ENCODE measurements at regions not wholly inside any gene's neighbourhood (a gene's known extent, or its start where the extent isn't known, plus 50 kb on each side); places are given as distances from the start of the nearest gene placed in this dataset.

DNA sequence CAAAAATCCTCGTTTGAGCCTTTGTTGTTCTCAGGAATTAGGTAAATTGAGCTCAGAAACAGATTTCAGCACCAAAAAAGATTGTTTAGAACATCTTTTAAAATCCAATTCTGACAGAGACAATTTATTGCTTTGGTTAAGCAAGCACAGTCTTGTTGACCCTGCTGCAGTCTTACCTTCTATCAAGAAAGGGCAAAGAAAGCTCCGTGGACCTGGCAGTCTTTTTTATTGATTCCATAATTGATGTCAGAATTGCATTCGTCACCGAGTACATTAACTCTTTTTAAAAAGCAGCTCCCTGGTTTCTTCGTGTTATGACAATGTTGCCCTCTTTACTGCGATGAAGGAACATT is 334.8 kb downstream of the FGFR2 start:
- Histone ChIP-seq H3K27me3 (ENCODE audit: insufficient read depth, low read depth, low read length) (no peaks in the 10 kb centered on the region), H3K27ac (ENCODE audit: low read length) (no peak overlapping the region), H3K4me3 (ENCODE audit: low read length) (no peak overlapping the region), H3K36me3 (ENCODE audit: insufficient read depth, low read length) (no peaks in the 10 kb centered on the region), H3K9me3 (ENCODE audit: low read length) (no peaks in the 10 kb centered on the region), H2AFZ (ENCODE audit: low read depth, low read length) (no peak overlapping the region), H3K9me2 (ENCODE audit: insufficient read depth, low read length) (no peaks in the 10 kb centered on the region), H3F3A (ENCODE audit: insufficient read depth, low read length, poor library complexity, severe bottlenecking) (no peaks in the 10 kb centered on the region), H3K79me2 (replicated peaks; ENCODE audit: insufficient read depth, low read length) (no peaks in the 10 kb centered on the region), H4K20me1 (ENCODE audit: insufficient read depth) (no peaks in the 10 kb centered on the region), H3K9ac (ENCODE audit: low read length) (no peak overlapping the region), H3K4me2 (ENCODE audit: low read length) (no peak overlapping the region)
- TF ChIP-seq POLR2AphosphoS5 (IDR thresholded peaks at IDR 0.05) (no peak), TAF1 (IDR thresholded peaks at IDR 0.05; ENCODE audit: low read depth) (no peak), RAD21 (conservative IDR thresholded peaks at IDR 0.05) (no peak), MXI1 (conservative IDR thresholded peaks at IDR 0.05; ENCODE audit: poor library complexity, severe bottlenecking) (no peak), EP300 (conservative IDR thresholded peaks at IDR 0.05; ENCODE audit: poor library complexity, severe bottlenecking) (no peak), SMC3 (conservative IDR thresholded peaks at IDR 0.05; ENCODE audit: poor library complexity) (no peak), EZH2 (IDR thresholded peaks at IDR 0.05; ENCODE audit: borderline replicate concordance, insufficient read depth, low read length, poor library complexity, severe bottlenecking) (no peak)
- TF ChIP-seq, protein P1, sequence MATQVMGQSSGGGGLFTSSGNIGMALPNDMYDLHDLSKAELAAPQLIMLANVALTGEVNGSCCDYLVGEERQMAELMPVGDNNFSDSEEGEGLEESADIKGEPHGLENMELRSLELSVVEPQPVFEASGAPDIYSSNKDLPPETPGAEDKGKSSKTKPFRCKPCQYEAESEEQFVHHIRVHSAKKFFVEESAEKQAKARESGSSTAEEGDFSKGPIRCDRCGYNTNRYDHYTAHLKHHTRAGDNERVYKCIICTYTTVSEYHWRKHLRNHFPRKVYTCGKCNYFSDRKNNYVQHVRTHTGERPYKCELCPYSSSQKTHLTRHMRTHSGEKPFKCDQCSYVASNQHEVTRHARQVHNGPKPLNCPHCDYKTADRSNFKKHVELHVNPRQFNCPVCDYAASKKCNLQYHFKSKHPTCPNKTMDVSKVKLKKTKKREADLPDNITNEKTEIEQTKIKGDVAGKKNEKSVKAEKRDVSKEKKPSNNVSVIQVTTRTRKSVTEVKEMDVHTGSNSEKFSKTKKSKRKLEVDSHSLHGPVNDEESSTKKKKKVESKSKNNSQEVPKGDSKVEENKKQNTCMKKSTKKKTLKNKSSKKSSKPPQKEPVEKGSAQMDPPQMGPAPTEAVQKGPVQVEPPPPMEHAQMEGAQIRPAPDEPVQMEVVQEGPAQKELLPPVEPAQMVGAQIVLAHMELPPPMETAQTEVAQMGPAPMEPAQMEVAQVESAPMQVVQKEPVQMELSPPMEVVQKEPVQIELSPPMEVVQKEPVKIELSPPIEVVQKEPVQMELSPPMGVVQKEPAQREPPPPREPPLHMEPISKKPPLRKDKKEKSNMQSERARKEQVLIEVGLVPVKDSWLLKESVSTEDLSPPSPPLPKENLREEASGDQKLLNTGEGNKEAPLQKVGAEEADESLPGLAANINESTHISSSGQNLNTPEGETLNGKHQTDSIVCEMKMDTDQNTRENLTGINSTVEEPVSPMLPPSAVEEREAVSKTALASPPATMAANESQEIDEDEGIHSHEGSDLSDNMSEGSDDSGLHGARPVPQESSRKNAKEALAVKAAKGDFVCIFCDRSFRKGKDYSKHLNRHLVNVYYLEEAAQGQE (IDR thresholded peaks at IDR 0.05; ENCODE audit: borderline replicate concordance), result no peak
- TF ChIP-seq, protein P2, sequence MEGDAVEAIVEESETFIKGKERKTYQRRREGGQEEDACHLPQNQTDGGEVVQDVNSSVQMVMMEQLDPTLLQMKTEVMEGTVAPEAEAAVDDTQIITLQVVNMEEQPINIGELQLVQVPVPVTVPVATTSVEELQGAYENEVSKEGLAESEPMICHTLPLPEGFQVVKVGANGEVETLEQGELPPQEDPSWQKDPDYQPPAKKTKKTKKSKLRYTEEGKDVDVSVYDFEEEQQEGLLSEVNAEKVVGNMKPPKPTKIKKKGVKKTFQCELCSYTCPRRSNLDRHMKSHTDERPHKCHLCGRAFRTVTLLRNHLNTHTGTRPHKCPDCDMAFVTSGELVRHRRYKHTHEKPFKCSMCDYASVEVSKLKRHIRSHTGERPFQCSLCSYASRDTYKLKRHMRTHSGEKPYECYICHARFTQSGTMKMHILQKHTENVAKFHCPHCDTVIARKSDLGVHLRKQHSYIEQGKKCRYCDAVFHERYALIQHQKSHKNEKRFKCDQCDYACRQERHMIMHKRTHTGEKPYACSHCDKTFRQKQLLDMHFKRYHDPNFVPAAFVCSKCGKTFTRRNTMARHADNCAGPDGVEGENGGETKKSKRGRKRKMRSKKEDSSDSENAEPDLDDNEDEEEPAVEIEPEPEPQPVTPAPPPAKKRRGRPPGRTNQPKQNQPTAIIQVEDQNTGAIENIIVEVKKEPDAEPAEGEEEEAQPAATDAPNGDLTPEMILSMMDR (IDR thresholded peaks at IDR 0.05; ENCODE audit: poor library complexity, severe bottlenecking), result no peak

DNA sequence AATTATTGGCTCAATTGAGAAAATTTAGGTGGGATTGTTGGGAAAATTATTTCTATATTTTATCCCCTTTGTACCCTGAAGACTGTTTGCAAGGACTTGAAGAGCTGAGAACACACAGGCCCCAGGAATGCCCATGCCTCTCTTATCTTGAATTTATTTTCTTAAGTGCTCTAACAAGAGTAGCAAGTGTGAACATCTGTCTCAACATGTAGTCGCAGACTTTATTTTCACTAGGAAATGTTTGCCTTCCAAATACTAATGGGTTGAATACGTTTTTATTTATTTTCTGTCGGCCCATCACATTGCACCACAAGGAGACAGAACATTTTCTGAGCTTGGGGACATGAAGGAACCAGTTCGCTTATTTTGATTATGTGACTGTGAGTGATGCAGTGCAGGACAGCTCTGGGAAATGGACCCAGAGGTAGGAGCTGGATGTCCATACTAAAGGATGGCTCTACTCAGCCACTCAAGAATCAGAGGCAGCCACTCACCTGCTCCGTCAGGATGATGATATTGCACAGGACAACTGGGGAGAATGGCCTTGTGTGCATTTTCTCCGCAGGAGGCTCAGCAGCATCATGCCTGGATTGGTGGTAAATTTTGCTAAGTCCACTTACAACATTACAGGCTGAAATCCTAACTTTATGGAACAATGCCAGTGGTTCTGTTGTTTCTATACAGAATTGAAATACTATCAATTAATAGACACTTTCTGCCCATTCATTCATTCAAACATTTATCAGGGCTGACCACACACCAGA is 332.7 kb downstream of the FGFR2 start:
- H3K9me3 ChIP-seq (ENCODE audit: low read length), result no peaks in the 10 kb centered on the region
- H3K79me2 ChIP-seq (replicated peaks; ENCODE audit: insufficient read depth, low read length), result no peaks in the 10 kb centered on the region
- no peak overlapping the region for H3K9ac ChIP-seq (ENCODE audit: low read length)
- H3K9me2 ChIP-seq (ENCODE audit: insufficient read depth, low read length), result no peaks in the 10 kb centered on the region
- H3K4me3 ChIP-seq (ENCODE audit: low read length), result no peak overlapping the region
- H4K20me1 ChIP-seq (ENCODE audit: insufficient read depth), result no peaks in the 10 kb centered on the region
- H3K36me3 ChIP-seq (ENCODE audit: insufficient read depth, low read length), result no peaks in the 10 kb centered on the region
- H3F3A ChIP-seq (ENCODE audit: insufficient read depth, low read length, poor library complexity, severe bottlenecking), result no peaks in the 10 kb centered on the region
- TF ChIP-seq EZH2 (IDR thresholded peaks at IDR 0.05; ENCODE audit: borderline replicate concordance, insufficient read depth, low read length, poor library complexity, severe bottlenecking) (no peak), POLR2AphosphoS5 (IDR thresholded peaks at IDR 0.05) (no peak), EP300 (conservative IDR thresholded peaks at IDR 0.05; ENCODE audit: poor library complexity, severe bottlenecking) (no peak), RAD21 (conservative IDR thresholded peaks at IDR 0.05) (no peak), MXI1 (conservative IDR thresholded peaks at IDR 0.05; ENCODE audit: poor library complexity, severe bottlenecking) (no peak), SMC3 (conservative IDR thresholded peaks at IDR 0.05; ENCODE audit: poor library complexity) (no peak), TAF1 (IDR thresholded peaks at IDR 0.05; ENCODE audit: low read depth) (no peak)
- TF ChIP-seq, protein P2 (IDR thresholded peaks at IDR 0.05; ENCODE audit: poor library complexity, severe bottlenecking), result no peak
- TF ChIP-seq, protein P1 (IDR thresholded peaks at IDR 0.05; ENCODE audit: borderline replicate concordance), result no peak
- H3K4me2 ChIP-seq (ENCODE audit: low read length), result no peak overlapping the region
- no peak overlapping the region for H2AFZ ChIP-seq (ENCODE audit: low read depth, low read length)
- H3K27ac ChIP-seq (ENCODE audit: low read length), result no peak overlapping the region
- H3K27me3 ChIP-seq (ENCODE audit: insufficient read depth, low read depth, low read length), result no peaks in the 10 kb centered on the region
